ENCODE measurements at regions not wholly inside any gene's neighbourhood (a gene's known extent, or its start where the extent isn't known, plus 50 kb on each side); places are given as distances from the start of the nearest gene placed in this dataset.

DNA sequence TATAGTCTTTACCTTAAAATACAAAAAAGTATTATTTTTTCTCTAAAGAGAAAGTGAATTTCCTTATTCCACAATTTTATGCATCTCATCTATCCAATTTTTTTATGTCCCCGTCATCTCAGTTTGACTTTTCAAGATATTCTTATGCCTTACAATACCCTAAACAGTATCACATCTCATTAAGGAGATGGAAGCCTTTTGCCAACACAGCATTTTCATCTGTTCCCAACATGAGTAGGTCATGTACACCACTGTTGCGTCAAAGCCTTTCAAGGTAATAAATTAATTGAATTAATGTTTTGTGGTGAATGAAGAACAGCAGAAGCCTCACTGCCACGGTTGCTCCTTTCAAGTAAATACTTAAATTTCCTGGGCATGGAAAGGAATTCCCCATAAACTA, 299.4 kb downstream of the EPHA4 start:
- DNase-seq = no peak
- Histone ChIP-seq H3K9me3 (no peaks in the 10 kb centered on the region), H3K27ac (no peak overlapping the region), H3K4me1 (no peaks in the 10 kb centered on the region), H3K36me3 (no peaks in the 10 kb centered on the region), H3K4me3 (no peak overlapping the region), H3K27me3 (no peaks in the 10 kb centered on the region)
- TF ChIP-seq, protein P1, sequence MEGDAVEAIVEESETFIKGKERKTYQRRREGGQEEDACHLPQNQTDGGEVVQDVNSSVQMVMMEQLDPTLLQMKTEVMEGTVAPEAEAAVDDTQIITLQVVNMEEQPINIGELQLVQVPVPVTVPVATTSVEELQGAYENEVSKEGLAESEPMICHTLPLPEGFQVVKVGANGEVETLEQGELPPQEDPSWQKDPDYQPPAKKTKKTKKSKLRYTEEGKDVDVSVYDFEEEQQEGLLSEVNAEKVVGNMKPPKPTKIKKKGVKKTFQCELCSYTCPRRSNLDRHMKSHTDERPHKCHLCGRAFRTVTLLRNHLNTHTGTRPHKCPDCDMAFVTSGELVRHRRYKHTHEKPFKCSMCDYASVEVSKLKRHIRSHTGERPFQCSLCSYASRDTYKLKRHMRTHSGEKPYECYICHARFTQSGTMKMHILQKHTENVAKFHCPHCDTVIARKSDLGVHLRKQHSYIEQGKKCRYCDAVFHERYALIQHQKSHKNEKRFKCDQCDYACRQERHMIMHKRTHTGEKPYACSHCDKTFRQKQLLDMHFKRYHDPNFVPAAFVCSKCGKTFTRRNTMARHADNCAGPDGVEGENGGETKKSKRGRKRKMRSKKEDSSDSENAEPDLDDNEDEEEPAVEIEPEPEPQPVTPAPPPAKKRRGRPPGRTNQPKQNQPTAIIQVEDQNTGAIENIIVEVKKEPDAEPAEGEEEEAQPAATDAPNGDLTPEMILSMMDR (IDR thresholded peaks at IDR 0.05) = no peak
- TF ChIP-seq POLR2A (IDR thresholded peaks at IDR 0.05) = no peak
- intact Hi-C loops (cut with DNase I; ENCODE audit: low total_unique reads) = no loop called here

DNA sequence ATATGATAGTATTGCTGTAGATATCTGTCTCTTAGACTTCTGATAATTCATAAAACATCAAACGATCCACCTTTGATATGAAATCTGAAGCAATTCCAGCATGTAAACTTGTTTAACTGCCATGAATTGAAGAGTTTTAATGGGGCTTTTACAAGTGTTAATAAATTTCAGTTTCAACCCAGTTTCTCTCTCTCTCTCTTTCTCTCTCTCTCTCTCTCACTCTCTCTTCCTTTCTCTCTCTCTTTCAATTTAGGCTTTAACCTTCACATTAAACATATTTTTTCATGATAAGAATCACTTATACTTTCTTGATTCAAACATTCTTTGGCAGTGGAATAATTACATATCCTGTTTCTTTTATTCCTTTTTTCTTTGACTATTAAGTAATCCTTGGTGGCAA, 296.1 kb downstream of the EPHA4 start:
- Histone ChIP-seq H3K4me1 (no peaks in the 10 kb centered on the region), H3K36me3 (no peaks in the 10 kb centered on the region), H3K4me3 (no peak overlapping the region), H3K27me3 (no peaks in the 10 kb centered on the region), H3K9me3 (no peaks in the 10 kb centered on the region), H3K27ac (no peak overlapping the region)
- no peak for TF ChIP-seq POLR2A (IDR thresholded peaks at IDR 0.05)
- TF ChIP-seq, protein P1 (IDR thresholded peaks at IDR 0.05) = no peak
- intact Hi-C loops (cut with DNase I; ENCODE audit: low total_unique reads) = no loop called here
- DNase-seq = no peak

DNA sequence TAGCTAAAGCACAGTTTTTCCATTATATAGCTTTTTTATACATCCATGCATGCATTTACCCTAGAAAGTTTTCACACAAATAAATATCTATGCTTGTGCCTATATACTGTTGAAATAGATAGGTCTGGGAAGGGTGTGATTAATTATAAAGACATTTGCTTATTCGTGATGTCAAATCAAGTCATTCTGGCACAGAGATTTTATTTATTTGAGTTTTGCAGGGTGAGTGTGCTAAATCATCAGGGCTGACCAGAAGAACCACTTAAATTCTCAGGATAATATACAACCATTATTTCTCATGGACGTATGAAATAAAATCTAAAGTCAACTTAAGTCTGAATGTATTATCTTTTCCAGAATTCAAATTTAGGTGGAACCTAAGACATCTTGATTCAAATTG, 295.5 kb downstream of the EPHA4 start:
- no peaks in the 10 kb centered on the region for H3K9me3 ChIP-seq
- no peaks in the 10 kb centered on the region for H3K36me3 ChIP-seq
- intact Hi-C loops (cut with DNase I; ENCODE audit: low total_unique reads) = no loop called here
- H3K27me3 ChIP-seq = no peaks in the 10 kb centered on the region
- no peak overlapping the region for H3K4me3 ChIP-seq
- H3K27ac ChIP-seq = no peak overlapping the region
- no peak for DNase-seq
- TF ChIP-seq POLR2A (IDR thresholded peaks at IDR 0.05) = no peak
- TF ChIP-seq, protein P1 (IDR thresholded peaks at IDR 0.05) = no peak
- H3K4me1 ChIP-seq = no peaks in the 10 kb centered on the region

DNA sequence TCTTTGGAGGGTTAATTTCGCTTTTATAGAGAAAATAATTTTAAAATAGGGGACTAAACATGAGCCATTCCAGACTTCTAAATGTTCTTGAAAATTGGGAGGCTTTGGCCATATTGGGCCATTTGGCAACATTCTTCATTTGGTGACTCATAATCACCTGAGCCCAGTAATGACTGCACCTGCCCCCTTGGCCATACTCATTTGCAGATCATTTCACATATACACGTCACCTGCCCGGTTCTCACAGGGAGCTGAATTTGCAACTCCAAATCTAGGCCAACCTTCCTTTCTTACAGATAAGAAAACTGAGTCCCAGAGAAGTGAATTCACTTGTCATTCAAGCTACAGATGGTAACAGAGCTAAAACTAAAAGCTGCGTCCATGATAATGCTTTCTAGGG, 289.7 kb downstream of the EPHA4 start:
- no peaks in the 10 kb centered on the region for H3K9me3 ChIP-seq
- no peaks in the 10 kb centered on the region for H3K27me3 ChIP-seq
- no peak for DNase-seq
- TF ChIP-seq, protein P1 (IDR thresholded peaks at IDR 0.05) = no peak
- no peak for TF ChIP-seq POLR2A (IDR thresholded peaks at IDR 0.05)
- no peaks in the 10 kb centered on the region for H3K4me1 ChIP-seq
- H3K36me3 ChIP-seq = no peaks in the 10 kb centered on the region
- no peak overlapping the region for H3K4me3 ChIP-seq
- intact Hi-C loops (cut with DNase I; ENCODE audit: low total_unique reads) = no loop called here
- no peak overlapping the region for H3K27ac ChIP-seq

DNA sequence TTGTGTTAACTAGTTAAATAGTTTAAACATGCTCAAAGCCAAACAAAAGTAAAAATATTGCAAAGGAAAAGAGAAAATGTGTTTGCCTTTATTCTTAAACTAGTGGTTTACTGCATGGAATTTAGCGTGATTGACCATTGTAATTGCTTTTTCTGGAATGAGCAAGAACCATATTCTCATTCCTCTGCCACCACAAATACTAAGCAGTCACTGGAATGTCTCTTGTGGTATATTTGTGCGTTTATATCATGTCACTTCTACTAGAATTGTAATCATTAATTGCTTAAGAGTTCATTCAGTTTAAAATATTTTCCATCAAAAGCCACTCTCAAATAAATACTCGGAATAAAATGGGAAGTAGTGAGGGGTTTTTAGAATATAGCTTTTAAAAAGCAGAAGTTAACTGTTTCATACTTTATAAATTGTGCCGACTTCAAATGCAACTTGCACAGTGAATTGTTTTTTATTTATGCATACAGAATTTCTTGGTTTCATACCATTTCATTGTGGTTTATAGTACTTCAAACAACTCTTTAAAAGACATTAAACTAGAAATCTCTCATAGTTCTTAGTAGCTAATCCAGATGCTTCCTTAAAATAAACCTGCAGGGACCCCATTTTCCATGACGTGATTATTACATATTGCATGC, 288.1 kb downstream of the EPHA4 start:
- H3K27me3 ChIP-seq = no peaks in the 10 kb centered on the region
- H3K27ac ChIP-seq = no peak overlapping the region
- no peaks in the 10 kb centered on the region for H3K9me3 ChIP-seq
- H3K4me3 ChIP-seq = no peak overlapping the region
- no peaks in the 10 kb centered on the region for H3K4me1 ChIP-seq
- no peak for TF ChIP-seq POLR2A (IDR thresholded peaks at IDR 0.05)
- TF ChIP-seq, protein P1 (IDR thresholded peaks at IDR 0.05) = no peak
- no peaks in the 10 kb centered on the region for H3K36me3 ChIP-seq
- no peak for DNase-seq
- intact Hi-C loops (cut with DNase I; ENCODE audit: low total_unique reads) = no loop called here
